ENCODE measurements at regions not wholly inside any gene's neighbourhood (a gene's known extent, or its start where the extent isn't known, plus 50 kb on each side); places are given as distances from the start of the nearest gene placed in this dataset.
"Not testable (repeated sequence)": the region's sequence is repeated elsewhere in the genome, so short reads cannot be mapped to it uniquely, and the experiment has no call there.

- in situ Hi-C loops (cut with HindIII; ENCODE audit: low pct_unique_long_range_greater_than_20kb, low sequenced_read_pairs), result no loop called here
- no peak for DNase-seq (ENCODE audit: low read depth, low spot score)
These were observed 340.6 kb upstream of the SASH1 start for GRCh38 chr6:148001844-148002642.

GRCh38 chr6:148004651-148005050, 338.0 kb upstream of the SASH1 start:
- in situ Hi-C loops (cut with HindIII; ENCODE audit: low pct_unique_long_range_greater_than_20kb, low sequenced_read_pairs), result no loop called here
- no peak for DNase-seq (ENCODE audit: low read depth, low spot score)

- DNase-seq (ENCODE audit: low read depth, low spot score), result no peak
- in situ Hi-C loops (cut with HindIII; ENCODE audit: low pct_unique_long_range_greater_than_20kb, low sequenced_read_pairs), result no loop called here
These were observed 336.8 kb upstream of the SASH1 start for GRCh38 chr6:148005806-148006205.

GRCh38 chr6:148010516-148010915, 332.1 kb upstream of the SASH1 start:
- in situ Hi-C loops (cut with HindIII; ENCODE audit: low pct_unique_long_range_greater_than_20kb, low sequenced_read_pairs); DNase-seq (ENCODE audit: low read depth, low spot score): not testable (repeated sequence)

GRCh38 chr6:148016013-148016412, 326.6 kb upstream of the SASH1 start:
- DNase-seq (ENCODE audit: low read depth, low spot score), result no peak
- in situ Hi-C loops (cut with HindIII; ENCODE audit: low pct_unique_long_range_greater_than_20kb, low sequenced_read_pairs), result no loop called here

- no peak for DNase-seq (ENCODE audit: low read depth, low spot score)
- in situ Hi-C loops (cut with HindIII; ENCODE audit: low pct_unique_long_range_greater_than_20kb, low sequenced_read_pairs), result no loop called here
These were observed 321.5 kb upstream of the SASH1 start for GRCh38 chr6:148021165-148021564.

- peak; percentile 8 for DNase-seq (ENCODE audit: low read depth, low spot score)
These were observed 320.9 kb upstream of the SASH1 start for GRCh38 chr6:148021699-148022098.

GRCh38 chr6:148022279-148022678, 320.4 kb upstream of the SASH1 start:
- DNase-seq (ENCODE audit: low read depth, low spot score); in situ Hi-C loops (cut with HindIII; ENCODE audit: low pct_unique_long_range_greater_than_20kb, low sequenced_read_pairs): not testable (repeated sequence)

More at GRCh38 chr6:148021699-148022098, 320.9 kb upstream of the SASH1 start:
- in situ Hi-C loops (cut with HindIII; ENCODE audit: low pct_unique_long_range_greater_than_20kb, low sequenced_read_pairs), result no loop called here

- in situ Hi-C loops (cut with HindIII; ENCODE audit: low pct_unique_long_range_greater_than_20kb, low sequenced_read_pairs), result no loop called here
These were observed 315.4 kb upstream of the SASH1 start for GRCh38 chr6:148027201-148027600.

GRCh38 chr6:148035806-148036390, 306.7 kb upstream of the SASH1 start:
- in situ Hi-C loops (cut with HindIII; ENCODE audit: low pct_unique_long_range_greater_than_20kb, low sequenced_read_pairs), result no loop called here
- no peak for DNase-seq (ENCODE audit: low read depth, low spot score)

More at GRCh38 chr6:148027201-148027600, 315.4 kb upstream of the SASH1 start:
- DNase-seq (ENCODE audit: low read depth, low spot score), result no peak

- DNase-seq (ENCODE audit: low read depth, low spot score), result no peak
- in situ Hi-C loops (cut with HindIII; ENCODE audit: low pct_unique_long_range_greater_than_20kb, low sequenced_read_pairs), result no loop called here
These were observed 305.1 kb upstream of the SASH1 start for GRCh38 chr6:148037496-148037895.

GRCh38 chr6:148041546-148041945, 301.1 kb upstream of the SASH1 start:
- DNase-seq (ENCODE audit: low read depth, low spot score), result no peak
- in situ Hi-C loops (cut with HindIII; ENCODE audit: low pct_unique_long_range_greater_than_20kb, low sequenced_read_pairs), result no loop called here

- in situ Hi-C loops (cut with HindIII; ENCODE audit: low pct_unique_long_range_greater_than_20kb, low sequenced_read_pairs), result no loop called here
- DNase-seq (ENCODE audit: low read depth, low spot score), result no peak
These were observed 300.1 kb upstream of the SASH1 start for GRCh38 chr6:148042536-148042935.

- in situ Hi-C loops (cut with HindIII; ENCODE audit: low pct_unique_long_range_greater_than_20kb, low sequenced_read_pairs), result no loop called here
- DNase-seq (ENCODE audit: low read depth, low spot score), result no peak
These were observed 298.3 kb upstream of the SASH1 start for GRCh38 chr6:148044261-148044751.

- DNase-seq (ENCODE audit: low read depth, low spot score), result no peak
- in situ Hi-C loops (cut with HindIII; ENCODE audit: low pct_unique_long_range_greater_than_20kb, low sequenced_read_pairs), result no loop called here
These were observed 297.7 kb upstream of the SASH1 start for GRCh38 chr6:148044921-148045320.

- no peak for DNase-seq (ENCODE audit: low read depth, low spot score)
- in situ Hi-C loops (cut with HindIII; ENCODE audit: low pct_unique_long_range_greater_than_20kb, low sequenced_read_pairs), result no loop called here
These were observed 289.4 kb upstream of the SASH1 start for GRCh38 chr6:148053209-148053608.

GRCh38 chr6:148053796-148054195, 288.8 kb upstream of the SASH1 start:
- in situ Hi-C loops (cut with HindIII; ENCODE audit: low pct_unique_long_range_greater_than_20kb, low sequenced_read_pairs), result no loop called here
- DNase-seq (ENCODE audit: low read depth, low spot score), result no peak

- in situ Hi-C loops (cut with HindIII; ENCODE audit: low pct_unique_long_range_greater_than_20kb, low sequenced_read_pairs), result no loop called here
- DNase-seq (ENCODE audit: low read depth, low spot score), result no peak
These were observed 288.4 kb upstream of the SASH1 start for GRCh38 chr6:148054219-148054618.

- DNase-seq (ENCODE audit: low read depth, low spot score), result no peak
- in situ Hi-C loops (cut with HindIII; ENCODE audit: low pct_unique_long_range_greater_than_20kb, low sequenced_read_pairs), result no loop called here
These were observed 287.2 kb upstream of the SASH1 start for GRCh38 chr6:148055419-148055818.
